ENCODE measurements at regions not wholly inside any gene's neighbourhood (a gene's known extent, or its start where the extent isn't known, plus 50 kb on each side); places are given as distances from the start of the nearest gene placed in this dataset.

DNA sequence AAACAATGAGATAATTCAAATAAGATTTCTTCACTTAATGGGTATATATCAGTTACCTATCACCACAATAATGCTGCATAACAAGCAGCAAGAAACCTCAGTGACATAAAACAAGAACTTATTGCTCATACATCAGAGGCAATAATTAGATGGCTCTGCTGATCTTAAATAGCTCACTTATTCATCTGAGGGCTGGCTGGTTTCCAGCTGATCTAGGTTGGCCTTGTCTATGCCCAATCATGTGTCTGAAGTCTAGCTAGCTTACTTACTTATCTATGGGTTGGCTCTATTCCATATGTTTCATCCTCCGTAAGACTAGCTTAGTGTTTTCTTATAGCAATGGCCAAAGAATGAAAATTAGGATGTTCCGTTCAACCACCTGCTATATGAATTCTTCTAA, 109.4 kb upstream of the AGTR1 start:
- ATAC-seq (no peak), DNase-seq (no peak)
- Mint-ChIP-seq H3K9me3 (no peaks in the 10 kb centered on the region), H3K4me1 (ENCODE audit: low read depth) (no peaks in the 10 kb centered on the region), H3K27me3 (ENCODE audit: low read depth) (no peaks in the 10 kb centered on the region), H3K36me3 (ENCODE audit: insufficient read depth) (no peaks in the 10 kb centered on the region), H3K4me3 (no peak overlapping the region)

DNA sequence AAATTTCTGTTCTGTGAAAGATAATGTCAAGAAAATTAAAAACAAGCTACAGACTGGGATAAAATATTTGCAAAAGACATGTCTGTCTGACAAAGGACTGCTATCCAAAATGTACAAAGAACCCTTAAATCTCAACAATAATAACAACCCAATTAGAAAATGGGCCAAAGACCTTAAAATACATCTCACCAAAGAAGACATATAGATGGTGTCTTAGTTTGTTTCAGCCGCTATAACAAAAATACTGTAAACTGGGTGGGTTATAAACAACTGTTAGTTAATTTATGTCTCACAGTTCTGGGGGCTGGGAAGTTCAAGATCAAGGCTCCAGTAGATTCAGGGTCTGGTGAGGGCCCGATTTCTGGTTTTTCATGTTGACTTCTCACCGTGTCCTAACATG, 106.2 kb upstream of the AGTR1 start:
- Mint-ChIP-seq H3K27me3 (ENCODE audit: low read depth) (no peaks in the 10 kb centered on the region), H3K36me3 (ENCODE audit: insufficient read depth) (no peaks in the 10 kb centered on the region), H3K4me3 (no peak overlapping the region), H3K4me1 (ENCODE audit: low read depth) (no peaks in the 10 kb centered on the region), H3K9me3 (no peaks in the 10 kb centered on the region)
- DNase-seq (no peak), ATAC-seq (no peak)

DNA sequence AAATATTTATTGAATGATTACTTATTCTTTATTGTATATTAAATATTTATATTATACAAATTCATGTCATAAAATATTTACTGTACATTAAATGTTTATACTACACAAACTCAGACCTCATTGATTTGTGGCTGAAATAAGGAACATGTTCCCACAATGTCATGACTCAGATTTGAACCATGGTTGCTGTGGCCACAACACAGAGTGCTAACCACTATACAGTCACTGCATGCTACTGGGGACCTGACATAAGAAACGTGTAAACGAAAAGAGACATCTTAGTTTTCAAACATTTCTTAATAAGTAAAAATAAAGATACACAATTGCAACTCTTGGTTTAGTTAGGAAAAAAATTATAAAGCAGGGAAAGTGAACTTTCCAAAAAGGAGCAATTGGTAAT, 99.1 kb upstream of the AGTR1 start:
- Mint-ChIP-seq H3K4me1 (ENCODE audit: low read depth) (no peaks in the 10 kb centered on the region), H3K9me3 (no peaks in the 10 kb centered on the region), H3K4me3 (no peak overlapping the region), H3K36me3 (ENCODE audit: insufficient read depth) (no peaks in the 10 kb centered on the region), H3K27me3 (ENCODE audit: low read depth) (no peaks in the 10 kb centered on the region)
- ATAC-seq, result no peak
- no peak for DNase-seq

DNA sequence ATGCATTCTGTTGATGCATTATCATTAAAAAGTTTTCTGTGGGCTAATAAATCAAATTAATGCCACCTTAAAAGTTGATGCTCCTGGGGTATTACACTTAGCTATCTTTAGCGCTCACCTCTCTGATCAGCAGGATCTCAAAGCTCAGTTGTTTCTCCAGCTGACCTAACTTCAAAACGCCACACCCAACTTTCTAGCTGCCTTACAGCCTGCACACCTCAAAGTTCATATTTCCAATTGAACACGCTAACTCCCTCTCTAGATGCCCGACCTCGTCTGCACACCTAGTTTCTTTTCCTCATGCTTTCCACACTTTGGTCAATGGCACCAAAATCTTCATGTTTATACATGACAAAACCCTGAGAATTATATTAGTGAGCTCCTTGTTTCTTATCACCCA, 98.2 kb upstream of the AGTR1 start:
- H3K4me1 Mint-ChIP-seq (ENCODE audit: low read depth), result no peaks in the 10 kb centered on the region
- no peaks in the 10 kb centered on the region for H3K36me3 Mint-ChIP-seq (ENCODE audit: insufficient read depth)
- no peaks in the 10 kb centered on the region for H3K9me3 Mint-ChIP-seq
- no peaks in the 10 kb centered on the region for H3K27me3 Mint-ChIP-seq (ENCODE audit: low read depth)
- H3K4me3 Mint-ChIP-seq, result no peak overlapping the region
- DNase-seq (no peak), ATAC-seq (no peak)

DNA sequence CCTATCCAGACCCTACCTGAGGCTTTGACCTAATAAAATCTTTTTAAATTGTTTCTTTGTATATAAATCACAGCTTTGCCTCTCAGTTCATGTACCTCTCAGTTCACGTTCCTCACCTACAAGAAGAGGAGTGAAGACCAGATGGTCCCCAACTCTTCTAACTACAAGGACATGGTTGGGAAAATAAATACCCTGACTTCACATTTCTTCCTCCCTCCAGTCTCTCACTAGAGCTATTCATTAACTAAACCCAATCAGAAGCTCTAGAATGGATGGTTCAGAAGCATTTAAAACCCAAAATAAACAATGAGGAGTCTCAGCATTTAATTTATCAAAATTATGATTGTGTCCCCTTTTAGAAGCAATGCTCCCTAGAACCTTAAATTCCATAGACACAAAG, 97.3 kb upstream of the AGTR1 start:
- DNase-seq (no peak), ATAC-seq (no peak)
- no peaks in the 10 kb centered on the region for H3K27me3 Mint-ChIP-seq (ENCODE audit: low read depth)
- H3K4me3 Mint-ChIP-seq, result no peak overlapping the region
- H3K9me3 Mint-ChIP-seq, result no peaks in the 10 kb centered on the region
- H3K36me3 Mint-ChIP-seq (ENCODE audit: insufficient read depth), result no peaks in the 10 kb centered on the region
- H3K4me1 Mint-ChIP-seq (ENCODE audit: low read depth), result no peaks in the 10 kb centered on the region

DNA sequence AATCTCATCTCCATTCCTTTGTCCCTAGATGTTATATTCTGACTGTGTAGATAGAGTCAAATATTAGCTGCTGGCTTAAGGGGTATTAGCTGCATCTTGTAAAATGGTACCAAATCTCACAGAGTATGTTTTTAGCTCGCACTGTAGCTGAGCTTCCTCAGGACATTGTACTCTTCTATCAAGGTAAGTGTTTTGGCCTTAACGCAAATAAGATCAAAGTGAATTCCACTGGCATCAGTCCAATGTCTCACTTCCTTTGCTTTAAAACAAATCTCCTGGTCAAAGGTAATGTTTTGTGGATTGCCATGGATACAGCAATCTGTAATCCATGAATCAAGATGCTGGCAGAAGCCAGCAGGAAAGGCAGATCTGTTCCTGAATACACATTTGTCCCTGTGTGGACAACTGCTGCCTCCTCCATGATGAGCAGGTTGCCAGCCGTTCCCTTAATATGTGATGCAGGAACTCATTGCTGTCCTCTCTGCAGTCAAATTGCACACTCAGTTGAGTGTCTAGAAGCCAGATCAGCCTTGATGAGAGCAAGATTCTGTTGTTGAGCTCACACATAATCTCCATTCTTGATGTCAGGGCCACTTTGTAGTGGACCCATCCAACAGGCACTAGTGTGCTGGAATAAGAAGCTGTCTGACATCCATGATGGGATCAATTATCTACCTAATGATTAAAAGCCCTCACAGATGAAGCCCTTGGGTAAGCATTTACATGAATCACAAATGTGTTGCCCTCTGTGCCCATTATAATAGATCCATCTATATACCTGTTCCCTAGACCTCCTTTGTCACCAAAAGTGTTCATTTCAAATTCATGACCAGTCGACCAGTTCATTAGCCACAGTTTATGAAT, 96.6 kb upstream of the AGTR1 start:
- no peaks in the 10 kb centered on the region for H3K9me3 Mint-ChIP-seq
- H3K4me1 Mint-ChIP-seq (ENCODE audit: low read depth), result no peaks in the 10 kb centered on the region
- H3K27me3 Mint-ChIP-seq (ENCODE audit: low read depth), result no peaks in the 10 kb centered on the region
- H3K36me3 Mint-ChIP-seq (ENCODE audit: insufficient read depth), result no peaks in the 10 kb centered on the region
- no peak for DNase-seq
- no peak for ATAC-seq
- no peak overlapping the region for H3K4me3 Mint-ChIP-seq

DNA sequence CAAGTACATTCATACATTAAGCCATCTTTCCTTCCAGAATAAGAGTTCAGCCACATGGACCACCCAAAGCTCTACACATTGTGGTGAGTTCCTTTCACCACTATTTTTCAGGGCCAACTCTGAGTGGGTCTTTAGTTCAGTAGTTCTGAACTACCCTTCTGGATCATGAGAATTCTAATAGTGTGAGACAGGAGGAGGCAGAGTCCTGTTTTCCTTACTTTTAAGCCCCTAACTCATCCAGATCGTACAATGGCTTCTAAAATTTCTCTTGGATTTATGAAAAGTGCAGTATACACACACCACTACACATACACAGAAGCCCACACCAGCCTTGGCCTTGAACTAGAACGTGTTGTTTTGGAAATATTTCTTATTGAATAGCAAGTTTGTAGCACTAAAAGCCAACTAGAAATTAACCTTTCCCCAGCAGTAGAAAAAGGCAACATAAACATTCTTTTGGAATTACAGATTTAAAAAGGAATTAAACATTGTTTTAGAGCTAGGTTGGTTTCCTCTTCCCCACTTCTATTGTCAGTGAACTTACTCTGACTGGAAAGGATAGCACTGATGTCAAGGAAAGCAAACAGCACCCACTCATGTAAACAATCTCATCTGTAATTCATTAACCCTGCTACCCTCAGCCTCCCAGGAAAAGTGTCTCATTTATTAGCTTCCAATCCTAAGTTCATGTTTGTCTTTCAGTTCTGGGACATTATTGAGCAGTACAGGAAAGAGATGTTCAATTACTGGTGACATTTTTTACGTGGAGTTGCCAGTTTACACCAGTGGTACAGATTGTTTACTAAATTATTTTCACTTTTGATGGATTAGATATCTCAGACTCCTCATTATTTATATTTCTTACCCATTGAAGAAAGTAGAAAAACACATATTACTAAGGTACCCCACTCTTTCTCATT, 95.7 kb upstream of the AGTR1 start:
- Mint-ChIP-seq H3K4me1 (ENCODE audit: low read depth) (no peaks in the 10 kb centered on the region), H3K36me3 (ENCODE audit: insufficient read depth) (no peaks in the 10 kb centered on the region), H3K4me3 (no peak overlapping the region), H3K9me3 (no peaks in the 10 kb centered on the region), H3K27me3 (ENCODE audit: low read depth) (no peaks in the 10 kb centered on the region)
- DNase-seq (no peak), ATAC-seq (no peak)

DNA sequence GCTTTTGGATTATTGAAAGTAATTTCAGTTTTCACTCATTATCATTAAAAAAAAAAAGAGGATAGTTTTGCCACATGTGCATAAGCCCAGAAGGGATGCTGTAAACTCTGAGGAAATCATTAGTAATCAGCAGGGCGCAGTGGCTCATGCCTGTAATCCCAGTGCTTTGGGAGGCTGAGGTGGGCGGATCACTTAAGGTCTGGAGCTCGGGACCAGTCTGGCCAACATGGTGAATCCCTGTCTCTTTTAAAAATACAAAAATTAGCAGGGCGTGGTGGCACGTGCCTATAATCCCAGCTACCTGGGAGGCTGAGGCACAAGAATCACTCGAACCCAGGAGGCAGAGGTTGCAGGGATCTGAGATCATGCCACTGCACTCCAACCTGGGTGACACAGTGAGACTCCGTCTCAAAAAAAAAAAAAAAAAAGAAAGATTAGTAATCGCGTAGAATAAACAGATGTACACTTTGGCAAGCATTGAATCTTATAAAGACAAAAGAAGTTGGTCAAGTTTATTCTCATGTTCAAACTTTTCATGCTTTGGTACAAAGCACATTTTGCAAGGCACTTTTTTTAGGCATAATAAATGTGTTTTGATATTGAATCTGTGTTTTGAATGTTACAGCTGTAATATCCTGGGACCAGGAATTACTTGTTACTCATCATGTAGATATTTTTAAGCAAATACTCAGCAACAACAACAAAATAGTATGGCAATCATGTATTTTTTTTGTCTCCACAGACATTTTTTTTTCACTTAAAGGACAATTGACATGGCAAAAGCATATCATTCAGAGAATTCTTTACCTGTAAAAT, 93.2 kb upstream of the AGTR1 start:
- Mint-ChIP-seq H3K9me3 (no peaks in the 10 kb centered on the region), H3K36me3 (ENCODE audit: insufficient read depth) (no peaks in the 10 kb centered on the region), H3K4me3 (no peak overlapping the region), H3K4me1 (ENCODE audit: low read depth) (no peaks in the 10 kb centered on the region), H3K27me3 (ENCODE audit: low read depth) (no peaks in the 10 kb centered on the region)
- DNase-seq (no peak), ATAC-seq (no peak)

DNA sequence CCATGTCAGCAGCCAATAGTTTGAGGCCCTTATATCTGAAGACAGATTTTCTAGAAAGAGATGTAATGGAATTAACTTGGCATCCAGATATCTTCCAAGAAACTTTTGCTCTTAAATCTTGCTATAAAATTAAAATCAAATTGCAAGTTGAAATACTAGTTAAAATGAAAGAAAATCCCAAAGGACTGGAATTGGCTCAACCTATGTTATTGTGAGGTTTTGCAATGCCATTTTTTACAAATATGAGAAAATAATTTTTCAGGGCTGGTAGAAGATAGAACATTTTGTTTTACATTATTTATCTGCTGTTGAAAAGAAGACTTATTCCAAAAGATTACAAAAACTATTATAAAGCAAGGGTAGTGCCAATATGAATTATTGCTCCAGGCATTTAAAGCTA, 92.2 kb upstream of the AGTR1 start:
- Mint-ChIP-seq H3K4me1 (ENCODE audit: low read depth) (no peaks in the 10 kb centered on the region), H3K36me3 (ENCODE audit: insufficient read depth) (no peaks in the 10 kb centered on the region), H3K27me3 (ENCODE audit: low read depth) (no peaks in the 10 kb centered on the region), H3K4me3 (no peak overlapping the region), H3K9me3 (no peaks in the 10 kb centered on the region)
- no peak for DNase-seq
- no peak for ATAC-seq

DNA sequence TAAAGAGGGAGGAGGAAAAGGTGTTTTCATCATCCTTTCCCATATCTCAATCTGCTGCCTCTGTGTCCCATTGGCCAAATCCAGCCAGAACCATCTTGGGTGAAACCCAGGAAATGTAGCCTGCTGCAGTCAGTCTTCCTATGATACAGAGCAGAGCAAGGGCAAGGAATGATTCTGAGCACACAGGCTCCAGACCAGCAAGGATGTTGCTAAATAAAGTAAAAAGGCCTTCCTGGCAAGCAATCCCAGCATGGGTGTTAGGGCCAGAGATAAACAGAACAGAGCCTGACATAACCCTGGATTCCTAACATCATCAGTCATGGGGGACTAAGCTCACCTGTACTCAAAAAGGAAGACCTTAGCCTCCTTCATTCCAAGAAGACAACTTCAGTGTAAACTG, 90.7 kb upstream of the AGTR1 start:
- Mint-ChIP-seq H3K9me3 (no peaks in the 10 kb centered on the region), H3K4me1 (ENCODE audit: low read depth) (no peaks in the 10 kb centered on the region), H3K27me3 (ENCODE audit: low read depth) (no peaks in the 10 kb centered on the region), H3K36me3 (ENCODE audit: insufficient read depth) (no peaks in the 10 kb centered on the region), H3K4me3 (no peak overlapping the region)
- ATAC-seq, result no peak
- no peak for DNase-seq

DNA sequence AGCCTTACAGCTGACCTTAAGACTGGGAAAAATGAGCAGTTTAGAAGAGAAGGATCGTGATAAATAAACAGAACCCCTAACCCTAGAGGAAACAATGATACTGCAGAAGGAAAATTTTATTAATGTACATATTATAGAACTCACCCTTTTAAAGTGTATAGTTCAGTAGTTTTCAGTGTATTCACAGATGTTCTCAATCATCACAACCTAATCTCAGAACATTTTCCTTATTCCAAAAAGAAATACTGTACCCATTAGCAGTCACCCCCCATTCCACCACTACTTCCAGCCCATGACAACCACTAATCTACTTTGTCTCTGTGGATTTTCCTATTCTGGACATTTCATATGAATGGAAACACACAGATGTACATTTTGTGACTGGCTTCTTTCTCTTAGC, 90.2 kb upstream of the AGTR1 start:
- H3K4me1 Mint-ChIP-seq (ENCODE audit: low read depth), result no peaks in the 10 kb centered on the region
- H3K4me3 Mint-ChIP-seq, result no peak overlapping the region
- ATAC-seq (no peak), DNase-seq (no peak)
- no peaks in the 10 kb centered on the region for H3K36me3 Mint-ChIP-seq (ENCODE audit: insufficient read depth)
- no peaks in the 10 kb centered on the region for H3K9me3 Mint-ChIP-seq
- H3K27me3 Mint-ChIP-seq (ENCODE audit: low read depth), result no peaks in the 10 kb centered on the region

DNA sequence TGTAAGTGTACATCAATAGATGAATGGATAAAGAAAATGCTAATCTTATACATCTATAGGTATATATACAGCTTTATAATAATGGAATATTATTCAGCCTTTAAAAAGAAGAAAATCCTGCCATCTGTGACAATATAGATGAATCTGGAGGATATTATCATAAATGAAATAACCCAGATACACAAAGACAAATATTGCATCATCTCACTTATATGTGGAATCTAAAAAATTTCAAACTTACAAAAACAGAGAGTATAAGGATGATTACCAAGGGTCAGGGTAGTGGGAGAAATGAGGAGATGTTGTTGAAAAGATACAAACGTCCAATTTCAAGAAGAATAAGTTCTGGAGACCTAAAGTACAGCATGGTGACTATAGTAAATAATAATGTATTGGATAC, 85.4 kb upstream of the AGTR1 start:
- Mint-ChIP-seq H3K9me3 (no peaks in the 10 kb centered on the region), H3K4me3 (no peak overlapping the region), H3K36me3 (ENCODE audit: insufficient read depth) (no peaks in the 10 kb centered on the region), H3K4me1 (ENCODE audit: low read depth) (no peaks in the 10 kb centered on the region), H3K27me3 (ENCODE audit: low read depth) (no peaks in the 10 kb centered on the region)
- no peak for DNase-seq
- no peak for ATAC-seq

DNA sequence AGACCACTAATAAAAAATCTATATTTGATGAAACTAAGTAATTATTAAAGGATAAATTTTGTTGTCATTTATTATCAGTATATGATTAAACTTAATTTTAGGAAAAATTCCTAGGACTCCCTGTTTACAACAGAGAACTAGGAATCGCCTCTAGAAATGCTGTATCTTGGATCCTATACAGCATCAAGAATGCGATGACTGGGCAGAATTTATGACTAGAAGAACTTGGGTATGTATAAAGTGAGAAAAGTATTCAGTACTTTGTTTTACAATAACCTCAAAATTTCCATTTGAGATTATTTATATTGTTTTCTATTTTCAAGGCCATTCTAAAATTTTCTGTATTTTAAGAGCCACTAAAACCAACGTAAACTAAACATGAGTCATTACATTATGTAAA, 82.3 kb upstream of the AGTR1 start:
- H3K27me3 Mint-ChIP-seq (ENCODE audit: low read depth), result no peaks in the 10 kb centered on the region
- no peaks in the 10 kb centered on the region for H3K36me3 Mint-ChIP-seq (ENCODE audit: insufficient read depth)
- DNase-seq (no peak), ATAC-seq (no peak)
- no peaks in the 10 kb centered on the region for H3K9me3 Mint-ChIP-seq
- H3K4me3 Mint-ChIP-seq, result no peak overlapping the region
- H3K4me1 Mint-ChIP-seq (ENCODE audit: low read depth), result no peaks in the 10 kb centered on the region

DNA sequence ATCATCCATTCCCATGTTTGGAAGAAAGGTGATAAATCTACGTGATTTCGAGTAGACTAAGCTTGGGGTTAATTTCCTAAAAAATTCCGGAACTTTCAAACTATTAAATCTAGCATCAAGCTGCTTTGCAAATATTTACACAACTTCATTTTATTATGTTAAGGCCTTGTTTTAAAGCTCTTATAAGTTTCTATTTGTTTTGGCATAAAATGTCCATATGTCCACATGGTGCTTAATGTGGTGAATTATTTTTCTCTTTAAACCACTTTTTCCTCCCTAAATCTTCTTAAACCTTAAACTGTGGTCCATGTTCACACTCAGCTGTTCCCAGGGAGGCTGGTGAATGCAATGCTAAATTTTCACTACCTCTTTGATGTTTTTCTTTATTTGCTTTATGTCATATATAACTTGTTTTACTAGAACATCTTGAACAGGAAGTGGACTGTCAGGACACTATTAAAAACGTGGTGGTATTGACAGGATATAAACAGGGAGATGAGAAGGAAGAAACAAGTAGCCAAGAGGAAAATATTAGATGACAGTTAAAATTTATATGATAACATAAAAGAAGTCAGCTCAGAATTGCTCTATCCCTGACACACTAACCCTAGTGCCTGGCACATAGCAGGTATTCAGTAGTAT, 72.5 kb upstream of the AGTR1 start:
- Mint-ChIP-seq H3K4me1 (ENCODE audit: low read depth) (no peaks in the 10 kb centered on the region), H3K9me3 (peaks cover 3% of the 10 kb centered on the region), H3K27me3 (ENCODE audit: low read depth) (no peaks in the 10 kb centered on the region), H3K36me3 (ENCODE audit: insufficient read depth) (no peaks in the 10 kb centered on the region), H3K4me3 (no peak overlapping the region)
- no peak for ATAC-seq
- DNase-seq, result no peak

All from activated T-cell treated with anti-CD3 and anti-CD28 coated beads, Interleukin-2, amount 50 U/mL, for 4 hours (primary cell).